ENCODE measurements at regions not wholly inside any gene's neighbourhood (a gene's known extent, or its start where the extent isn't known, plus 50 kb on each side); places are given as distances from the start of the nearest gene placed in this dataset.

DNA sequence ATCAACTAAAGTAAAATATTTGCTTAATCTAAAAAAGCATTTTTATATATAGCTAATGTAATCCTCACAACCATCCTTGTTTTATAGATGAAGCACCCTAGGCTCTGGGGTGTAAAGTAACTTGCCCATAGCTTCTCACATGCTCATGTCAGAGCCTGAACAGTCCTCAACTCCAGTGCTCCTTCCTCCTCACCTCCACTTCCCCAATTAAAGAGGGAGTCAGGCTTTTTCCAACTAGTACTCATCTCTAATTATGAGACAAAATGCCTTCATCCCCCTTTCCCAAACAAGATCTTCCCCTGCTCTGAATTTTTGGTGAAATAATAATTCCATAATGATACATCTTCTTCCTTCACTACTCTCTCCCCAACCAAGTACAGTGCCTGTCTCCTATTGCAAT lies 290.8 kb upstream of the PRDM1 start:
- ATAC-seq = peak in 1 of 2 experiments; percentile 5; a peak in 1 of 6 replicates
- Histone ChIP-seq H3K9me3 (no peaks in the 10 kb centered on the region), H3K4me2 (peak overlapping the region; percentile 66), H3K4me1 (peaks cover 54% of the 10 kb centered on the region), H3K4me3 (no peak overlapping the region), H3K27ac (peak overlapping the region; percentile 76 to 86)
- ChIA-PET POLR2A (no interaction called here), CTCF (no interaction called here)
- no peak for TF ChIP-seq MYC (IDR thresholded peaks at IDR 0.05; ENCODE audit: borderline replicate concordance, low read length)
- TF ChIP-seq HOXB5 (CRISPR knock-in tag; IDR thresholded peaks at IDR 0.05) = no peak
- TF ChIP-seq RFX5 (IDR thresholded peaks at IDR 0.05) = no peak
- TF ChIP-seq, protein P1, sequence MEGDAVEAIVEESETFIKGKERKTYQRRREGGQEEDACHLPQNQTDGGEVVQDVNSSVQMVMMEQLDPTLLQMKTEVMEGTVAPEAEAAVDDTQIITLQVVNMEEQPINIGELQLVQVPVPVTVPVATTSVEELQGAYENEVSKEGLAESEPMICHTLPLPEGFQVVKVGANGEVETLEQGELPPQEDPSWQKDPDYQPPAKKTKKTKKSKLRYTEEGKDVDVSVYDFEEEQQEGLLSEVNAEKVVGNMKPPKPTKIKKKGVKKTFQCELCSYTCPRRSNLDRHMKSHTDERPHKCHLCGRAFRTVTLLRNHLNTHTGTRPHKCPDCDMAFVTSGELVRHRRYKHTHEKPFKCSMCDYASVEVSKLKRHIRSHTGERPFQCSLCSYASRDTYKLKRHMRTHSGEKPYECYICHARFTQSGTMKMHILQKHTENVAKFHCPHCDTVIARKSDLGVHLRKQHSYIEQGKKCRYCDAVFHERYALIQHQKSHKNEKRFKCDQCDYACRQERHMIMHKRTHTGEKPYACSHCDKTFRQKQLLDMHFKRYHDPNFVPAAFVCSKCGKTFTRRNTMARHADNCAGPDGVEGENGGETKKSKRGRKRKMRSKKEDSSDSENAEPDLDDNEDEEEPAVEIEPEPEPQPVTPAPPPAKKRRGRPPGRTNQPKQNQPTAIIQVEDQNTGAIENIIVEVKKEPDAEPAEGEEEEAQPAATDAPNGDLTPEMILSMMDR (IDR thresholded peaks at IDR 0.05) = no peak
- no peak for TF ChIP-seq ZC3H11A (IDR thresholded peaks at IDR 0.05)
- no peak for FAIRE-seq
- no peak for DNase-seq (ENCODE audit: low read depth in 1 of 2, low spot score in 1 of 2)

DNA sequence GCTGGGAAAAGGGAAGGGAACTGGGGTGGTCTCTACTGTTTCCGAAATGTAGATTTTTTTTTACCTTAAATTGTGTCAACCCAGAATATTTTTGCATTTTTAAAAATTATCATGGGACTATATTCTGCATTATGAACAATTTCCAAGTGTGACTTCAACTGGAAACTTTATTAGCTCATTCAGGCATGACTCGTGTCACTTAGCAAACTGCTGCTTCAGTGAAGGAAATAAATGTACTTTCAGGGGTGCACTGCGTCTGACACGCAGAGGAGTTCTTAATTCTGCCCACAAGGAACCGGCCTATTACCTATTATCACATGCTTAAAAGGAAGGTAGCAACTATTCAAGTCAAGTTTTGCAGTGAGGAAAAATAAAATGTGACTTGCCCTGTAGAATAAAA lies 291.3 kb upstream of the PRDM1 start:
- Histone ChIP-seq H3K27ac (peak overlapping the region; percentile 76 to 86), H3K4me1 (peaks cover 57% of the 10 kb centered on the region), H3K4me2 (peak overlapping the region; percentile 66), H3K9me3 (no peaks in the 10 kb centered on the region), H3K4me3 (no peak overlapping the region)
- TF ChIP-seq TFCP2L1 (CRISPR knock-in tag; IDR thresholded peaks at IDR 0.05) (no peak), RAD21 (conservative IDR thresholded peaks at IDR 0.05 in 1 of 2, IDR thresholded peaks at IDR 0.05 in 1 of 2) (no peak), ZFP36 (IDR thresholded peaks at IDR 0.05; ENCODE audit: borderline replicate concordance, partially characterized antibody) (no peak), CEBPB (IDR thresholded peaks at IDR 0.05) (no peak), CBX8 (IDR thresholded peaks at IDR 0.05) (no peak), KDM1A (IDR thresholded peaks at IDR 0.05; ENCODE audit: low read depth) (no peak), SREBF2 (IDR thresholded peaks at IDR 0.05) (no peak), FOSB (CRISPR knock-in tag; IDR thresholded peaks at IDR 0.05) (no peak), RFX5 (IDR thresholded peaks at IDR 0.05) (no peak), ZSCAN20 (CRISPR knock-in tag; IDR thresholded peaks at IDR 0.05) (no peak), KDM5A (IDR thresholded peaks at IDR 0.05) (no peak), HDAC2 (IDR thresholded peaks at IDR 0.05) (no peak), FOSL2 (IDR thresholded peaks at IDR 0.05) (no peak), FOSL2 (CRISPR knock-in tag; IDR thresholded peaks at IDR 0.05) (no peak), NFE2L2 (conservative IDR thresholded peaks at IDR 0.05; ENCODE audit: low read length) (no peak)
- TF ChIP-seq, protein P2, sequence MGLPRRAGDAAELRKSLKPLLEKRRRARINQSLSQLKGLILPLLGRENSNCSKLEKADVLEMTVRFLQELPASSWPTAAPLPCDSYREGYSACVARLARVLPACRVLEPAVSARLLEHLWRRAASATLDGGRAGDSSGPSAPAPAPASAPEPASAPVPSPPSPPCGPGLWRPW (IDR thresholded peaks at IDR 0.05) = no peak
- TF ChIP-seq, protein P3, sequence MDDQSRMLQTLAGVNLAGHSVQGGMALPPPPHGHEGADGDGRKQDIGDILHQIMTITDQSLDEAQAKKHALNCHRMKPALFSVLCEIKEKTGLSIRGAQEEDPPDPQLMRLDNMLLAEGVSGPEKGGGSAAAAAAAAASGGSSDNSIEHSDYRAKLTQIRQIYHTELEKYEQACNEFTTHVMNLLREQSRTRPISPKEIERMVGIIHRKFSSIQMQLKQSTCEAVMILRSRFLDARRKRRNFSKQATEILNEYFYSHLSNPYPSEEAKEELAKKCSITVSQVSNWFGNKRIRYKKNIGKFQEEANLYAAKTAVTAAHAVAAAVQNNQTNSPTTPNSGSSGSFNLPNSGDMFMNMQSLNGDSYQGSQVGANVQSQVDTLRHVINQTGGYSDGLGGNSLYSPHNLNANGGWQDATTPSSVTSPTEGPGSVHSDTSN (IDR thresholded peaks at IDR 0.05) = no peak
- TF ChIP-seq, protein P4, sequence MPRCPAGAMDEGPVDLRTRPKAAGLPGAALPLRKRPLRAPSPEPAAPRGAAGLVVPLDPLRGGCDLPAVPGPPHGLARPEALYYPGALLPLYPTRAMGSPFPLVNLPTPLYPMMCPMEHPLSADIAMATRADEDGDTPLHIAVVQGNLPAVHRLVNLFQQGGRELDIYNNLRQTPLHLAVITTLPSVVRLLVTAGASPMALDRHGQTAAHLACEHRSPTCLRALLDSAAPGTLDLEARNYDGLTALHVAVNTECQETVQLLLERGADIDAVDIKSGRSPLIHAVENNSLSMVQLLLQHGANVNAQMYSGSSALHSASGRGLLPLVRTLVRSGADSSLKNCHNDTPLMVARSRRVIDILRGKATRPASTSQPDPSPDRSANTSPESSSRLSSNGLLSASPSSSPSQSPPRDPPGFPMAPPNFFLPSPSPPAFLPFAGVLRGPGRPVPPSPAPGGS (IDR thresholded peaks at IDR 0.05) = no peak
- TF ChIP-seq, protein P5, sequence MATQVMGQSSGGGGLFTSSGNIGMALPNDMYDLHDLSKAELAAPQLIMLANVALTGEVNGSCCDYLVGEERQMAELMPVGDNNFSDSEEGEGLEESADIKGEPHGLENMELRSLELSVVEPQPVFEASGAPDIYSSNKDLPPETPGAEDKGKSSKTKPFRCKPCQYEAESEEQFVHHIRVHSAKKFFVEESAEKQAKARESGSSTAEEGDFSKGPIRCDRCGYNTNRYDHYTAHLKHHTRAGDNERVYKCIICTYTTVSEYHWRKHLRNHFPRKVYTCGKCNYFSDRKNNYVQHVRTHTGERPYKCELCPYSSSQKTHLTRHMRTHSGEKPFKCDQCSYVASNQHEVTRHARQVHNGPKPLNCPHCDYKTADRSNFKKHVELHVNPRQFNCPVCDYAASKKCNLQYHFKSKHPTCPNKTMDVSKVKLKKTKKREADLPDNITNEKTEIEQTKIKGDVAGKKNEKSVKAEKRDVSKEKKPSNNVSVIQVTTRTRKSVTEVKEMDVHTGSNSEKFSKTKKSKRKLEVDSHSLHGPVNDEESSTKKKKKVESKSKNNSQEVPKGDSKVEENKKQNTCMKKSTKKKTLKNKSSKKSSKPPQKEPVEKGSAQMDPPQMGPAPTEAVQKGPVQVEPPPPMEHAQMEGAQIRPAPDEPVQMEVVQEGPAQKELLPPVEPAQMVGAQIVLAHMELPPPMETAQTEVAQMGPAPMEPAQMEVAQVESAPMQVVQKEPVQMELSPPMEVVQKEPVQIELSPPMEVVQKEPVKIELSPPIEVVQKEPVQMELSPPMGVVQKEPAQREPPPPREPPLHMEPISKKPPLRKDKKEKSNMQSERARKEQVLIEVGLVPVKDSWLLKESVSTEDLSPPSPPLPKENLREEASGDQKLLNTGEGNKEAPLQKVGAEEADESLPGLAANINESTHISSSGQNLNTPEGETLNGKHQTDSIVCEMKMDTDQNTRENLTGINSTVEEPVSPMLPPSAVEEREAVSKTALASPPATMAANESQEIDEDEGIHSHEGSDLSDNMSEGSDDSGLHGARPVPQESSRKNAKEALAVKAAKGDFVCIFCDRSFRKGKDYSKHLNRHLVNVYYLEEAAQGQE (IDR thresholded peaks at IDR 0.05) = no peak
- ATAC-seq (no peak), FAIRE-seq (no peak), DNase-seq (ENCODE audit: low read depth in 1 of 2, low spot score in 1 of 2) (no peak)
- ChIA-PET CTCF (no interaction called here), POLR2A (no interaction called here)
- 53% methylated on average over 5 of the region's 5 CpGs for WGBS (ENCODE audit: missing lambda C conversion rate)
